ENCODE measurements at regions not wholly inside any gene's neighbourhood (a gene's known extent, or its start where the extent isn't known, plus 50 kb on each side); places are given as distances from the start of the nearest gene placed in this dataset.

DNA sequence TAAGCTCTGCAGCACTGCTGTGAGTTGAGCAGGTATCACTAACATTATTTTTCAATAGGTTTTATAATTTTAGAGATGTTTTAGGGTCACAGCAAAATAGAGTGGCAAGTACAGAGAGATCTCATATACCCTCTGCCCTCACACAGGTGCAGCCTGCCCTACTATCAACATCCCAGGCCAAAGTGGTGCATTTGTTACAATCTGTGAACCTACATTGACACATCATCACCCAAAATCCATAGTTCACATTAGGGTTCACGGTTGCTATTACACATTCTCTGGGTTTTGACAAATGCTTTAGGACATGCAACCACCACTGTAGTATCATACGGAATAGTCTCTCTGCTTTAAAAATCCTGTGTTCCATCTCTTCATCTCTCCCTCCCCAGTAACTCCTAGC lies 173.1 kb downstream of the DHX15 start:
- intact Hi-C loops (cut with micrococcal nuclease) (loop anchor here (10.0 kb wide), 1 partner anchor 1996 kb away; no protein-coding TSS in a partner anchor), dilution Hi-C loops (cut with MboI; ENCODE audit: extremely low pct_ligation_motif_present, low sequenced_read_pairs) (no loop called here)
- Histone ChIP-seq H3K9ac (replicated peaks; ENCODE audit: extremely low read depth, insufficient read depth, low read length) (no peak overlapping the region), H3K4me1 (ENCODE audit: control insufficient read depth, extremely low read depth, insufficient read depth, low read length) (no peaks in the 10 kb centered on the region), H4K20me1 (replicated peaks; ENCODE audit: control insufficient read depth, extremely low read depth, insufficient read depth, low read length) (no peaks in the 10 kb centered on the region), H3K9me1 (replicated peaks; ENCODE audit: control insufficient read depth, extremely low read depth, insufficient read depth, low read length) (no peaks in the 10 kb centered on the region), H3K79me2 (ENCODE audit: control insufficient read depth, insufficient read depth, low read length) (no peaks in the 10 kb centered on the region), H3K27me3 (ENCODE audit: control insufficient read depth in 2 of 2, insufficient read depth in 2 of 2, low read length in 2 of 2) (no peaks in the 10 kb centered on the region), H3K4me2 (ENCODE audit: insufficient read depth, low read length) (no peak overlapping the region), H2AFZ (ENCODE audit: low read depth, low read length) (no peak overlapping the region), H3K36me3 (ENCODE audit: control insufficient read depth in 2 of 2, extremely low read depth in 1 of 2, insufficient read depth in 2 of 2, low read length in 2 of 2) (no peaks in the 10 kb centered on the region), H3K27ac (ENCODE audit: insufficient read depth, low read depth, low read length) (no peak overlapping the region), H3K9me3 (replicated peaks; ENCODE audit: control insufficient read depth, insufficient read depth, low read length) (no peaks in the 10 kb centered on the region), H3K4me3 (replicated peaks in 1 of 3; ENCODE audit: insufficient read depth in 1 of 3, low read depth in 1 of 3, low read length in 3 of 3) (no peak overlapping the region)
- TF ChIP-seq MAX (IDR thresholded peaks at IDR 0.05; ENCODE audit: insufficient read depth, insufficient read length) (no peak), FOS (IDR thresholded peaks at IDR 0.05; ENCODE audit: borderline replicate concordance, insufficient read depth, low read length) (no peak), POLR2AphosphoS5 (IDR thresholded peaks at IDR 0.05; ENCODE audit: insufficient read depth, low read depth, low read length) (no peak), MYC (IDR thresholded peaks at IDR 0.05; ENCODE audit: low read depth, low read length) (no peak), POLR2A (IDR thresholded peaks at IDR 0.05; ENCODE audit: low read depth, low read length) (no peak), EZH2 (IDR thresholded peaks at IDR 0.05; ENCODE audit: borderline replicate concordance, low read depth, low read length, severe bottlenecking) (no peak), JUN (IDR thresholded peaks at IDR 0.05; ENCODE audit: borderline replicate concordance, insufficient read depth, insufficient read length, low read depth) (no peak), GATA2 (IDR thresholded peaks at IDR 0.05; ENCODE audit: insufficient read depth, insufficient read length, low read depth, low read length) (no peak)
- TF ChIP-seq, protein P1, sequence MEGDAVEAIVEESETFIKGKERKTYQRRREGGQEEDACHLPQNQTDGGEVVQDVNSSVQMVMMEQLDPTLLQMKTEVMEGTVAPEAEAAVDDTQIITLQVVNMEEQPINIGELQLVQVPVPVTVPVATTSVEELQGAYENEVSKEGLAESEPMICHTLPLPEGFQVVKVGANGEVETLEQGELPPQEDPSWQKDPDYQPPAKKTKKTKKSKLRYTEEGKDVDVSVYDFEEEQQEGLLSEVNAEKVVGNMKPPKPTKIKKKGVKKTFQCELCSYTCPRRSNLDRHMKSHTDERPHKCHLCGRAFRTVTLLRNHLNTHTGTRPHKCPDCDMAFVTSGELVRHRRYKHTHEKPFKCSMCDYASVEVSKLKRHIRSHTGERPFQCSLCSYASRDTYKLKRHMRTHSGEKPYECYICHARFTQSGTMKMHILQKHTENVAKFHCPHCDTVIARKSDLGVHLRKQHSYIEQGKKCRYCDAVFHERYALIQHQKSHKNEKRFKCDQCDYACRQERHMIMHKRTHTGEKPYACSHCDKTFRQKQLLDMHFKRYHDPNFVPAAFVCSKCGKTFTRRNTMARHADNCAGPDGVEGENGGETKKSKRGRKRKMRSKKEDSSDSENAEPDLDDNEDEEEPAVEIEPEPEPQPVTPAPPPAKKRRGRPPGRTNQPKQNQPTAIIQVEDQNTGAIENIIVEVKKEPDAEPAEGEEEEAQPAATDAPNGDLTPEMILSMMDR (IDR thresholded peaks at IDR 0.05; ENCODE audit: extremely low read depth in 1 of 2, insufficient read depth in 1 of 2, low read depth in 1 of 2, low read length in 2 of 2), result no peak
- DNase-seq (ENCODE audit: low read depth, low spot score) (no peak), FAIRE-seq (no peak)
- ChIA-PET POLR2A (no interaction called here), CTCF (interaction anchor here (1.1 to 1.3 kb wide), 2 partner anchors 11 to 15 kb away, joined by 3 read pairs; no protein-coding TSS in a partner anchor)
- no TSS peak for BruUV-seq (replicated peaks)

Measured in endothelial cell of umbilical vein (primary cell).